T-helper 17 cell (primary cell): ENCODE measurements at regions not wholly inside any gene's neighbourhood (a gene's known extent, or its start where the extent isn't known, plus 50 kb on each side); places are given as distances from the start of the nearest gene placed in this dataset.

Experiments used
- ATAC-seq: fragments of 150-1000 bp; cut with Tn5 transposase; 2 replicates; pipeline ENCODE4 v1.10.0; 2021; ENCODE audit warnings: mild to moderate bottlenecking, moderate library complexity
- DNase-seq, 3 donors: peaks; one replicate each; pipeline versions ENCODE4 v3.0.0 to v3.0.0-alpha.2; 2020 to 2021
- H3K9me3 ChIP-seq: one replicate; pipeline ENCODE4 v1.7.0; 2013; ENCODE audit warnings: low read length, mild to moderate bottlenecking; ENCODE audit not compliant: control insufficient read depth, poor library complexity, severe bottlenecking
- H3K27ac Mint-ChIP-seq: one replicate; pipeline ENCODE4 v1.8.0; 2022; ENCODE audit warnings: mild to moderate bottlenecking, moderate library complexity, mixed read lengths
- H3K27me3 Mint-ChIP-seq: one replicate; pipeline ENCODE4 v1.8.0; 2022; ENCODE audit warnings: mixed read lengths
- H3K36me3 Mint-ChIP-seq: one replicate; pipeline ENCODE4 v1.8.0; 2022; ENCODE audit warnings: low read depth, mixed read lengths
- H3K4me1 Mint-ChIP-seq: one replicate; pipeline ENCODE4 v1.8.0; 2022; ENCODE audit warnings: mild to moderate bottlenecking, mixed read lengths
- H3K4me3 Mint-ChIP-seq: one replicate; pipeline ENCODE4 v1.8.0; 2022; ENCODE audit warnings: mild to moderate bottlenecking, moderate library complexity, mixed read lengths

DNA sequence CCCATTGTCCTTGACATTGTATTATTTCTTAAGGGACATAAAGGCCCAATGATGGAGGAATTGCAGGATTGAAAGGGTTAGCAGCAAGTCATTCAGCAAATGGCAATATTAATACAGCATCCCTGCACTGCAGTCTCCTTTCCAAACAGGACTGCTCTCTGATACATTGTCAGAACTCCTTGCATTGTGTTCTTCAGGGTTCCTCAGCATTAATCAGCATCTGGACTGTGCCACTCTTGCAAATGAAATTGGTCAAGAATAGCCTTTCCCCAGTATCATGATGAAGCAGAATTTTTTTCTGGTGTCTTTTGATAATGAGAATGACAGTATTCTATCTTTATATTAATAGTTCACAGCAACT lies 272.6 kb upstream of the HAND2 start:
- DNase-seq (no peak), ATAC-seq (no peak)
- Mint-ChIP-seq H3K4me1 (no peaks in the 10 kb centered on the region), H3K4me3 (no peak overlapping the region), H3K36me3 (no peaks in the 10 kb centered on the region), H3K27ac (no peak overlapping the region), H3K27me3 (no peaks in the 10 kb centered on the region)
- H3K9me3 ChIP-seq = no peaks in the 10 kb centered on the region

DNA sequence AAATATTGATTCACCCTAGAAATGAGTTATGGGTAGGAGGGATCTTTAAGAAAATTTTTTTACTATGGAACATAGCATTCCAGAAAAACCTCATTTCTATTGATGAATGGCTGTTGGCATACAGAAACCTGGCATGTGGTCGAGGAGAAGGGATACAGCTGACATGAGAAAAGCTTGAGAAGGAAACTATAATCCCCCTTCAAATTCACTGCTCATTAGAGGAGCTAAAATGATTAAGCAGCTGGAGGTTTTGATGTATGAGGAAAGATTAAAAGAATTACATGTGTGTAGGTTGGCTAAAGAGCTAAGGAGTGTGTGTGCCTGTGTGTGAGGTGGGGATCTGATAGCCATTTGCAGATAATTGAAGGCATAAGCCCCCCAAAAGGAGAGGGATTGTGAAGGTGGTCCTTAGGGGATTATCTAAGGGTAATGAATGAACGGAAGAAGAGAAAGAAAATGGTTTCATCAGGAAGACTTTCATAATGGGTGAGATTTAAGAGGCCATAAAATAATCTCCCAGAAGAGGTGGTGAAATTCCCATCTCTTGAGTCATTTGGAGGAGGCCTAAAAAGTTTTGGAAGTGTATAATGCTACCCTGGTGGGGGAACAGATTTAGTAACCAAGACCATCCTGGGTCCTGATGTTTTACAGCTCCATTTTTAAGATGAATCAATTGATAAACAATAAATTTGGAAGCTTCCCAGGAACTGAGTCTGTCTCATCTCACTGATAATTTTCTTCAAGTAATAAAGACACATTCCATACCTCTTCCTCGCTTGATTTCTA lies 272.0 kb upstream of the HAND2 start:
- ATAC-seq (no peak), DNase-seq (no peak)
- H3K36me3 Mint-ChIP-seq = no peaks in the 10 kb centered on the region
- no peak overlapping the region for H3K4me3 Mint-ChIP-seq
- no peak overlapping the region for H3K27ac Mint-ChIP-seq
- no peaks in the 10 kb centered on the region for H3K27me3 Mint-ChIP-seq
- no peaks in the 10 kb centered on the region for H3K9me3 ChIP-seq
- no peaks in the 10 kb centered on the region for H3K4me1 Mint-ChIP-seq

DNA sequence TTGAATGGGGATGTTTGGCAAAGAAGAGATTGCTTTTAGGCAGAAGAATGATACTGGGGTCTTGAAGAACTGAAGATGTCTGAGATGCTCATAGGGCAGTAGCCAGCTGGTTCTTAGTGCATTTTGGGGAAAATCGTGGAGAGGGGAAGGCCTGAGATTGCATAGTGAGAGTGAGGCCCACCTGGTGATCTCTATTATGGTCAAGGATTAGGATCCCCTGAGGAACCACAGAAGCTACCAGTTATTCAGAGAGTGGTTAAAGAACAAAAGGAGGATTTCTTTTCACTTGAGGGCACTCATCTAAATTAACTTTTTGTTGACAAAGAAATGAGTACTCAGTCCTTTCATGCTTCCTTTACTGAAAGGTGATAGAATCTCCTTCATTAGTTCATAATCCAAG lies 271.3 kb upstream of the HAND2 start:
- no peaks in the 10 kb centered on the region for H3K36me3 Mint-ChIP-seq
- H3K9me3 ChIP-seq = no peaks in the 10 kb centered on the region
- no peaks in the 10 kb centered on the region for H3K27me3 Mint-ChIP-seq
- no peaks in the 10 kb centered on the region for H3K4me1 Mint-ChIP-seq
- no peak overlapping the region for H3K27ac Mint-ChIP-seq
- ATAC-seq (no peak), DNase-seq (no peak)
- no peak overlapping the region for H3K4me3 Mint-ChIP-seq

GRCh38 chr4:173797296-173797695 lies 267.3 kb upstream of the HAND2 start:
- ATAC-seq = no peak
- H3K27ac Mint-ChIP-seq = no peak overlapping the region
- H3K4me3 Mint-ChIP-seq = no peak overlapping the region
- no peaks in the 10 kb centered on the region for H3K36me3 Mint-ChIP-seq
- DNase-seq = no peak
- no peaks in the 10 kb centered on the region for H3K27me3 Mint-ChIP-seq
- no peaks in the 10 kb centered on the region for H3K9me3 ChIP-seq
- H3K4me1 Mint-ChIP-seq = no peaks in the 10 kb centered on the region

GRCh38 chr4:173794662-173795061 lies 264.6 kb upstream of the HAND2 start:
- ATAC-seq = no peak
- Mint-ChIP-seq H3K4me1 (no peaks in the 10 kb centered on the region), H3K27ac (no peak overlapping the region), H3K4me3 (no peak overlapping the region), H3K27me3 (no peaks in the 10 kb centered on the region), H3K36me3 (no peaks in the 10 kb centered on the region)
- DNase-seq = no peak
- H3K9me3 ChIP-seq = no peaks in the 10 kb centered on the region

- no peaks in the 10 kb centered on the region for H3K27me3 Mint-ChIP-seq
- no peak for ATAC-seq
Measured at GRCh38 chr4:173793937-173794510, 264.0 kb upstream of the HAND2 start.

DNA sequence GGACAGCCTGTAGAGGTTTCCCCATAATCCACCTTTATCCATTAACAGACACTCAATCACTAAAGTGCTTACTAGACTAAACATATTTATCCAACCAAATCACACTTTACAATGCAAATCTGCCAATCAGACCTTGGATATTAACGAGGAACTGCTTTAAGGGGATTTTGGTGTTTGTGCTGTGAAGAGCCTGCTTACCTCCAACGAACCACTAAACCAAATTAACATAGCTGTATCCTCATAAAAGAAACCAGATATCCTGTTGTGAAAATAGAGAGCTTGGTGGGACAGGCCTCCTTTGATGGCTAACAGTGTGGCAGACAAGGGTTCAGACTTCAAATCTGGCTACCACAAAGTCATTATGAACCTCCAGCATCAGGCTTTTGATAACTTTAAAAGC lies 252.6 kb upstream of the HAND2 start:
- no peaks in the 10 kb centered on the region for H3K4me1 Mint-ChIP-seq
- H3K36me3 Mint-ChIP-seq = no peaks in the 10 kb centered on the region
- DNase-seq = no peak
- no peak overlapping the region for H3K4me3 Mint-ChIP-seq
- ATAC-seq = no peak
- H3K9me3 ChIP-seq = no peaks in the 10 kb centered on the region
- H3K27me3 Mint-ChIP-seq = peaks cover 4% of the 10 kb centered on the region
- H3K27ac Mint-ChIP-seq = no peak overlapping the region

More at GRCh38 chr4:173793937-173794510, 264.0 kb upstream of the HAND2 start:
- DNase-seq = no peak
- no peaks in the 10 kb centered on the region for H3K36me3 Mint-ChIP-seq
- H3K4me1 Mint-ChIP-seq = no peaks in the 10 kb centered on the region
- no peak overlapping the region for H3K4me3 Mint-ChIP-seq
- H3K9me3 ChIP-seq = no peaks in the 10 kb centered on the region
- no peak overlapping the region for H3K27ac Mint-ChIP-seq

DNA sequence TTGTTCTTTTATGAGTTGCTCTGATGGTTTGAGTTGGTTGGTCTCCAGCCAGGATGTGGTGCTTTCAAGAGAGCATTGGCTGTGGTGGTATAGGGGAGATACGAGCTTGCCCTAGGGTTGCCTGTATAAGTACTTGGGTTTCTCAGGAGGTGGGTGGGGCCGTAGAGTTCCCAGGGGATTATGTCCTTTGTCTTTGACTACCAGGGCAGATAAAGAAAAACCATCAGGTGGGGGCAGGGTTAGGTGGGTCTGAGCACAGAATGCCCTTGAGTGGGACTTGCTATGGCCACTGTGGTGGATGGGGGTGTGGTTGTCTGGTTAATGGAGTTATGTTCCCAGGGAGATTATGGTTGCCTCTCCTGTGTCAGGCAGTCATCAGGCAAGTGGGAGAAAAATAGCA lies 247.9 kb upstream of the HAND2 start:
- ATAC-seq (no peak), DNase-seq (no peak)
- no peak overlapping the region for H3K27ac Mint-ChIP-seq
- H3K4me3 Mint-ChIP-seq = no peak overlapping the region
- no peaks in the 10 kb centered on the region for H3K4me1 Mint-ChIP-seq
- no peaks in the 10 kb centered on the region for H3K36me3 Mint-ChIP-seq
- H3K27me3 Mint-ChIP-seq = peaks cover 3% of the 10 kb centered on the region
- H3K9me3 ChIP-seq = no peaks in the 10 kb centered on the region

DNA sequence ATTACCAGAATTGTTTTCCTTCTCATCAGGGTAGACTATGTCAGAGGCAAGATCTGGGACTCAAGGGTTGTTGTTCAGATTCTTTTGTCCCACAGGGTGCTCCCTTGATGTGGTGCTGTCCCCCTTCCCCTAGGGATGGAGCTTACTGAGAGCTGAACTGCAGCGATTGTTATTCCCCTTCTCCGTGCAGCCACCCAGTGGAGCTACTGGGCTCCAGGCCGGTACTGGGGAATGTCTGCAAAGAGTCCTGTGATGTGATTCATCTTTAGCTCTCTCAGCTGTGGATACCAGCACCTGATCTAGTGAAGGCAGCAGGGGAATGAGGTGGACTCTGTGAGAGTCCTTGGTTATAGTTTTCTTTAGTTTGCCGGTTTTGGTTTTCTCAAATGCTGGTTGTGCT lies 247.4 kb upstream of the HAND2 start:
- ATAC-seq (no peak), DNase-seq (no peak)
- H3K27me3 Mint-ChIP-seq = no peaks in the 10 kb centered on the region
- H3K36me3 Mint-ChIP-seq = no peaks in the 10 kb centered on the region
- H3K4me1 Mint-ChIP-seq = no peaks in the 10 kb centered on the region
- no peak overlapping the region for H3K4me3 Mint-ChIP-seq
- no peak overlapping the region for H3K27ac Mint-ChIP-seq
- no peaks in the 10 kb centered on the region for H3K9me3 ChIP-seq

- DNase-seq (no peak), ATAC-seq (no peak)
- Mint-ChIP-seq H3K4me1 (no peaks in the 10 kb centered on the region), H3K27me3 (no peaks in the 10 kb centered on the region), H3K36me3 (no peaks in the 10 kb centered on the region), H3K27ac (no peak overlapping the region), H3K4me3 (no peak overlapping the region)
- H3K9me3 ChIP-seq = no peaks in the 10 kb centered on the region
Measured at GRCh38 chr4:173769568-173769967, 239.5 kb upstream of the HAND2 start.

DNA sequence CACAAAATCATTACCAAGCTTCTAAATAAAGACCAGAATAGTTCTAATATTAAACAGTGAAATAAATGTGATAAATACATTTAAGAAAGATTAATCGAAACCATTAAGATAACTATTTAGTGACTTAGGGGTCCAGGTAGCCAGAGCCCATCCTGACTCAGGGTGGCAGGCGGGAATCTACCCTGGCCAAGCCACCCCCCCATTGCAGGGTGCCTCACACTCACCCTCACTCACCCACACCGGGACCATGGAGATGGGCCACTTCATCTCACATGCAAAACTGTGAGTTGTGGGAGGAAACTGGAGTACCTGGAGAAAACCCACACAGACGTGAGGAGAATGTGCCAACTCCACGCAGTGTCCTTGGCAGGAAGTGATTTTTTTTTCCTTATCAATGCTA lies 237.6 kb upstream of the HAND2 start:
- DNase-seq = no peak
- H3K4me3 Mint-ChIP-seq = no peak overlapping the region
- no peak for ATAC-seq

DNA sequence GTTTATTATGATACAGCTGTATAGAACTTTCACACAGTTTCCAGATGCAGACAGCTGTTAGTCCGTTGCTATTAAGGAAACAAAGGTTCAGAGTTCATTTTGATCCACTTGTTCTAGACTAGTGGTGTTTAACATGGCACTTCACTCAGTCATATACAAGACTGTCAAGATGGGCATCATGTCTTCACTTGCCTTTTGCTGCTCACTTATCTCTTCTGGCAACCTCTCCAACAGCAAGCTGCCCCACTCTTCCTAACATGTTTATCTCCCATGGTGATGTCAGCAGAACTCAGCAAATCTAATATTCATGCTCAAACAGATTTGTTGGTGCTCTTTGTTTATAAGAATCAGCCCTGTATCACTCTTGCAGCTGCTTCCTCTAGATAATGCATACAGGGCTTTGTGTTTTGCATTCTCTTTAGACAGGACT lies 236.2 kb upstream of the HAND2 start:
- no peak for ATAC-seq

More for the DNA sequence above, 237.6 kb upstream of the HAND2 start:
- H3K4me1 Mint-ChIP-seq = no peaks in the 10 kb centered on the region
- no peak overlapping the region for H3K27ac Mint-ChIP-seq
- H3K9me3 ChIP-seq = no peaks in the 10 kb centered on the region
- H3K27me3 Mint-ChIP-seq = no peaks in the 10 kb centered on the region
- no peaks in the 10 kb centered on the region for H3K36me3 Mint-ChIP-seq

GRCh38 chr4:173765751-173766150 lies 235.7 kb upstream of the HAND2 start:
- ATAC-seq (no peak), DNase-seq (no peak)
- H3K36me3 Mint-ChIP-seq = no peaks in the 10 kb centered on the region
- H3K4me3 Mint-ChIP-seq = no peak overlapping the region
- H3K4me1 Mint-ChIP-seq = no peaks in the 10 kb centered on the region
- no peak overlapping the region for H3K27ac Mint-ChIP-seq
- no peaks in the 10 kb centered on the region for H3K27me3 Mint-ChIP-seq
- no peaks in the 10 kb centered on the region for H3K9me3 ChIP-seq

More for the DNA sequence above, 236.2 kb upstream of the HAND2 start:
- Mint-ChIP-seq H3K4me1 (no peaks in the 10 kb centered on the region), H3K27me3 (no peaks in the 10 kb centered on the region), H3K36me3 (no peaks in the 10 kb centered on the region), H3K4me3 (no peak overlapping the region), H3K27ac (no peak overlapping the region)
- H3K9me3 ChIP-seq = no peaks in the 10 kb centered on the region
- no peak for DNase-seq

- no peak overlapping the region for H3K4me3 Mint-ChIP-seq
- no peaks in the 10 kb centered on the region for H3K36me3 Mint-ChIP-seq
- no peaks in the 10 kb centered on the region for H3K4me1 Mint-ChIP-seq
- H3K9me3 ChIP-seq = no peaks in the 10 kb centered on the region
- H3K27me3 Mint-ChIP-seq = no peaks in the 10 kb centered on the region
- no peak overlapping the region for H3K27ac Mint-ChIP-seq
- DNase-seq = no peak
- no peak for ATAC-seq
Measured at GRCh38 chr4:173763389-173763788, 233.4 kb upstream of the HAND2 start.
